Upper lobe of right lung (tissue), 1 donor: ENCODE measurements at regions not wholly inside any gene's neighbourhood (a gene's known extent, or its start where the extent isn't known, plus 50 kb on each side); places are given as distances from the start of the nearest gene placed in this dataset.

Source experiments
- ATAC-seq: fragments of 200-7000 bp; cut with Tn5 transposase; one replicate; pipeline ENCODE4 v1.9.1; 2020; ENCODE audit warnings: mild to moderate bottlenecking, moderate library complexity
- DNase-seq: peaks from one replicate; pipeline ENCODE4 v3.0.0-alpha.2; 2020
- H3K27ac ChIP-seq: fragments of 200-600 bp; one replicate; pipeline ENCODE4 v1.8.0; 2022
- H3K27me3 ChIP-seq: fragments of 200-600 bp; one replicate; pipeline ENCODE4 v1.8.0; 2022; ENCODE audit warnings: mild to moderate bottlenecking
- H3K36me3 ChIP-seq: fragments of 200-600 bp; one replicate; pipeline ENCODE4 v1.8.0; 2022
- H3K4me1 ChIP-seq: fragments of 200-600 bp; one replicate; pipeline ENCODE4 v1.8.0; 2022
- H3K4me3 ChIP-seq: fragments of 200-600 bp; one replicate; pipeline ENCODE4 v1.8.0; 2022; ENCODE audit warnings: mild to moderate bottlenecking
- H3K9me3 ChIP-seq: fragments of 200-600 bp; one replicate; pipeline ENCODE4 v1.8.0; 2022
- intact Hi-C: fragments of 100-400 bp; cut with DNase I; formaldehyde crosslinking; loops from one replicate; pipeline ENCODE4 v1.11.0; 2022
- TF ChIP-seq, protein P1 (sequence below): fragments of 200-600 bp; IDR thresholded peaks from one replicate; pipeline ENCODE4 v1.8.0; 2022; ENCODE audit warnings: antibody characterized with exemption
- donor health status: DM: no; HTN: yes; CAD: no; lungs with severe emphysema.

- H3K4me3 ChIP-seq, result no peak overlapping the region
- TF ChIP-seq, protein P1, sequence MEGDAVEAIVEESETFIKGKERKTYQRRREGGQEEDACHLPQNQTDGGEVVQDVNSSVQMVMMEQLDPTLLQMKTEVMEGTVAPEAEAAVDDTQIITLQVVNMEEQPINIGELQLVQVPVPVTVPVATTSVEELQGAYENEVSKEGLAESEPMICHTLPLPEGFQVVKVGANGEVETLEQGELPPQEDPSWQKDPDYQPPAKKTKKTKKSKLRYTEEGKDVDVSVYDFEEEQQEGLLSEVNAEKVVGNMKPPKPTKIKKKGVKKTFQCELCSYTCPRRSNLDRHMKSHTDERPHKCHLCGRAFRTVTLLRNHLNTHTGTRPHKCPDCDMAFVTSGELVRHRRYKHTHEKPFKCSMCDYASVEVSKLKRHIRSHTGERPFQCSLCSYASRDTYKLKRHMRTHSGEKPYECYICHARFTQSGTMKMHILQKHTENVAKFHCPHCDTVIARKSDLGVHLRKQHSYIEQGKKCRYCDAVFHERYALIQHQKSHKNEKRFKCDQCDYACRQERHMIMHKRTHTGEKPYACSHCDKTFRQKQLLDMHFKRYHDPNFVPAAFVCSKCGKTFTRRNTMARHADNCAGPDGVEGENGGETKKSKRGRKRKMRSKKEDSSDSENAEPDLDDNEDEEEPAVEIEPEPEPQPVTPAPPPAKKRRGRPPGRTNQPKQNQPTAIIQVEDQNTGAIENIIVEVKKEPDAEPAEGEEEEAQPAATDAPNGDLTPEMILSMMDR, result no peak
Measured at GRCh38 chr3:157650172-157650571, 147.0 kb upstream of the VEPH1 start.

GRCh38 chr3:157649511-157649910 lies 146.3 kb upstream of the VEPH1 start:
- ATAC-seq (no peak), DNase-seq (no peak)
- TF ChIP-seq, protein P1, result no peak
- no peaks in the 10 kb centered on the region for H3K9me3 ChIP-seq
- no peaks in the 10 kb centered on the region for H3K4me1 ChIP-seq
- H3K27ac ChIP-seq, result no peak overlapping the region
- no peaks in the 10 kb centered on the region for H3K27me3 ChIP-seq
- H3K4me3 ChIP-seq, result no peak overlapping the region
- intact Hi-C loops, result no loop called here
- H3K36me3 ChIP-seq, result no peaks in the 10 kb centered on the region

More at GRCh38 chr3:157650172-157650571, 147.0 kb upstream of the VEPH1 start:
- no peaks in the 10 kb centered on the region for H3K4me1 ChIP-seq
- ATAC-seq, result no peak
- intact Hi-C loops, result no loop called here
- no peak for DNase-seq
- H3K9me3 ChIP-seq, result no peaks in the 10 kb centered on the region
- H3K27ac ChIP-seq, result no peak overlapping the region
- no peaks in the 10 kb centered on the region for H3K27me3 ChIP-seq
- no peaks in the 10 kb centered on the region for H3K36me3 ChIP-seq

GRCh38 chr3:157647820-157648219 lies 144.6 kb upstream of the VEPH1 start:
- ATAC-seq, result no peak
- TF ChIP-seq, protein P1, result no peak
- intact Hi-C loops, result no loop called here
- DNase-seq, result no peak
- no peak overlapping the region for H3K27ac ChIP-seq
- H3K36me3 ChIP-seq, result no peaks in the 10 kb centered on the region
- no peaks in the 10 kb centered on the region for H3K9me3 ChIP-seq
- no peaks in the 10 kb centered on the region for H3K27me3 ChIP-seq
- no peak overlapping the region for H3K4me3 ChIP-seq
- no peaks in the 10 kb centered on the region for H3K4me1 ChIP-seq

GRCh38 chr3:157639756-157640426 lies 136.7 kb upstream of the VEPH1 start:
- no peak for ATAC-seq

DNA sequence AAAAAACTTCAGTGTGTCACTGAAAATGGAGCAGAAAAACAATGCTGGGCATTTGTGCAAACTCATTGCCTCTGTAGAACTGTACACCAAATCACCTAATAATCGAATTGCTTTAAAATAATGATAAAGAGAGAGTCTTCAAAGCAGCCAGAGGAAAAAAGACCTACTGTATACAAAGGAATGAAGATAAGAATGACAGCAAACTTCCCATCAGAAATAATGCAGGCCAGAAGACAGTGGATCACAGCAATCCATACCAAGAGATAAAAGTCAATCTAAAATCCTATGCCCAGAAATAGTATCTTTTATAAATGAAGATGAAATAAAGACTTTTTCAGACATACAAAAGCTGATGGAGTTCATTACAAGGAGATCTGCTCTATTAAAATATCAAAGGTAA lies 134.7 kb upstream of the VEPH1 start:
- intact Hi-C loops, result no loop called here

More at GRCh38 chr3:157639756-157640426, 136.7 kb upstream of the VEPH1 start:
- DNase-seq, result no peak
- TF ChIP-seq, protein P1, result no peak
- H3K9me3 ChIP-seq, result peaks cover 7% of the 10 kb centered on the region
- no peak overlapping the region for H3K27ac ChIP-seq
- no peaks in the 10 kb centered on the region for H3K4me1 ChIP-seq
- H3K36me3 ChIP-seq, result no peaks in the 10 kb centered on the region
- H3K4me3 ChIP-seq, result no peak overlapping the region
- H3K27me3 ChIP-seq, result no peaks in the 10 kb centered on the region
- intact Hi-C loops, result no loop called here

More for the DNA sequence above, 134.7 kb upstream of the VEPH1 start:
- Histone ChIP-seq H3K9me3 (peaks cover 7% of the 10 kb centered on the region), H3K36me3 (no peaks in the 10 kb centered on the region), H3K4me3 (no peak overlapping the region), H3K27ac (no peak overlapping the region), H3K27me3 (no peaks in the 10 kb centered on the region), H3K4me1 (no peaks in the 10 kb centered on the region)
- no peak for ATAC-seq
- TF ChIP-seq, protein P1, result no peak
- no peak for DNase-seq
